Tibial nerve (tissue), 4 donors: ENCODE measurements at regions not wholly inside any gene's neighbourhood (a gene's known extent, or its start where the extent isn't known, plus 50 kb on each side); places are given as distances from the start of the nearest gene placed in this dataset.

Experiments
- CTCF ChIP-seq, 5 experiments: fragments of 200-600 bp in 3 of 5; fragments of 450-650 bp in 2 of 5; sonication (generic) in 3 of 5; IDR thresholded peaks; one replicate each; pipeline ENCODE4 v1.5.1; 2016 to 2019; ENCODE audit warnings: antibody characterized with exemption in 5 of 5, mild to moderate bottlenecking in 3 of 5, moderate library complexity in 2 of 5
- EP300 ChIP-seq, 2 donors: sonication (generic); formaldehyde crosslinking; IDR thresholded peaks; one replicate each; pipeline ENCODE4 v1.6.1; 2017; ENCODE audit warnings: antibody characterized with exemption in 2 of 2, mild to moderate bottlenecking in 1 of 2
- POLR2A ChIP-seq, 2 donors: fragments of 450-650 bp; IDR thresholded peaks; one replicate each; pipeline ENCODE4 v1.6.1; 2017; ENCODE audit warnings: antibody characterized with exemption in 2 of 2, mild to moderate bottlenecking in 2 of 2, moderate library complexity in 2 of 2

- no peak for TF ChIP-seq EP300 (IDR thresholded peaks at IDR 0.05)
- TF ChIP-seq CTCF (IDR thresholded peaks at IDR 0.05) = no peak
- no peak for TF ChIP-seq POLR2A (IDR thresholded peaks at IDR 0.05)
Measured at GRCh38 chr5:93019896-93020295, 561.1 kb downstream of the NR2F1-AS1 start.
